ENCODE measurements at regions not wholly inside any gene's neighbourhood (a gene's known extent, or its start where the extent isn't known, plus 50 kb on each side); places are given as distances from the start of the nearest gene placed in this dataset.

- no peak overlapping the region for H2BK120ac ChIP-seq (ENCODE audit: low read depth, low read length)
- WGBS: 94% methylated on average over 4 of the region's 4 CpGs
- H3K4ac ChIP-seq (ENCODE audit: low read depth in 1 of 2, low read length in 2 of 2): no peak overlapping the region
- no peak overlapping the region for H3K9ac ChIP-seq (ENCODE audit: low read length)
- H3K36me3 ChIP-seq (ENCODE audit: control insufficient read depth in 1 of 2, insufficient read depth in 2 of 2, low read depth in 1 of 2, low read length in 2 of 2): no peaks in the 10 kb centered on the region
- no peaks in the 10 kb centered on the region for H3K4me1 ChIP-seq (ENCODE audit: control insufficient read depth, insufficient read depth, low read depth, low read length)
- H4K8ac ChIP-seq (ENCODE audit: low read length): no peak overlapping the region
- H3K27ac ChIP-seq (ENCODE audit: low read length, poor library complexity, severe bottlenecking): no peak overlapping the region
- H3K4me3 ChIP-seq (ENCODE audit: insufficient read depth in 1 of 2, low read depth in 1 of 2, low read length in 2 of 2): no peak overlapping the region
- H3K18ac ChIP-seq (ENCODE audit: low read depth in 1 of 2, low read length in 2 of 2): no peak overlapping the region
- no peak overlapping the region for H2AFZ ChIP-seq (ENCODE audit: low read depth, low read length)
- no peak overlapping the region for H3K14ac ChIP-seq (ENCODE audit: low read length in 2 of 2)
- no peak overlapping the region for H2BK15ac ChIP-seq (ENCODE audit: low read depth, poor library complexity, severe bottlenecking)
- H3K23ac ChIP-seq (ENCODE audit: low read length in 2 of 2): no peak overlapping the region
- no peak for DNase-seq
- H3K9me3 ChIP-seq (ENCODE audit: control insufficient read depth, low read length): no peaks in the 10 kb centered on the region
- H2BK12ac ChIP-seq (ENCODE audit: low read length in 2 of 2): no peak overlapping the region
- H3K27me3 ChIP-seq (ENCODE audit: control insufficient read depth in 1 of 2, insufficient read depth in 1 of 2, low read length in 2 of 2): no peaks in the 10 kb centered on the region
- H3K79me1 ChIP-seq (replicated peaks; ENCODE audit: low read length, poor library complexity, severe bottlenecking): no peaks in the 10 kb centered on the region
- H2BK5ac ChIP-seq (ENCODE audit: low read depth, low read length, poor library complexity, severe bottlenecking): no peak overlapping the region
- H3K4me2 ChIP-seq (ENCODE audit: low read length, poor library complexity, severe bottlenecking): no peak overlapping the region
- H4K91ac ChIP-seq (ENCODE audit: low read length): no peak overlapping the region
- H2AK5ac ChIP-seq (ENCODE audit: low read length, severe bottlenecking): no peak overlapping the region
Observed at GRCh38 chr4:20095805-20096541, 155.7 kb upstream of the SLIT2 start.

- Histone ChIP-seq H3K4me1 (ENCODE audit: control insufficient read depth, insufficient read depth, low read depth, low read length) (no peaks in the 10 kb centered on the region), H3K23ac (ENCODE audit: low read length in 2 of 2) (no peak overlapping the region), H2BK15ac (ENCODE audit: low read depth, poor library complexity, severe bottlenecking) (no peak overlapping the region), H3K36me3 (ENCODE audit: control insufficient read depth in 1 of 2, insufficient read depth in 2 of 2, low read depth in 1 of 2, low read length in 2 of 2) (no peaks in the 10 kb centered on the region), H3K9ac (ENCODE audit: low read length) (no peak overlapping the region), H3K18ac (ENCODE audit: low read depth in 1 of 2, low read length in 2 of 2) (no peak overlapping the region), H3K9me3 (ENCODE audit: control insufficient read depth, low read length) (no peaks in the 10 kb centered on the region), H4K91ac (ENCODE audit: low read length) (no peak overlapping the region), H2AFZ (ENCODE audit: low read depth, low read length) (no peak overlapping the region), H2BK12ac (ENCODE audit: low read length in 2 of 2) (no peak overlapping the region), H3K4me3 (ENCODE audit: insufficient read depth in 1 of 2, low read depth in 1 of 2, low read length in 2 of 2) (no peak overlapping the region), H2AK5ac (ENCODE audit: low read length, severe bottlenecking) (no peak overlapping the region), H3K79me1 (replicated peaks; ENCODE audit: low read length, poor library complexity, severe bottlenecking) (no peaks in the 10 kb centered on the region), H3K27me3 (ENCODE audit: control insufficient read depth in 1 of 2, insufficient read depth in 1 of 2, low read length in 2 of 2) (no peaks in the 10 kb centered on the region), H4K8ac (ENCODE audit: low read length) (no peak overlapping the region), H2BK120ac (ENCODE audit: low read depth, low read length) (no peak overlapping the region), H3K4me2 (ENCODE audit: low read length, poor library complexity, severe bottlenecking) (no peak overlapping the region), H3K27ac (ENCODE audit: low read length, poor library complexity, severe bottlenecking) (no peak overlapping the region), H2BK5ac (ENCODE audit: low read depth, low read length, poor library complexity, severe bottlenecking) (no peak overlapping the region), H3K14ac (ENCODE audit: low read length in 2 of 2) (no peak overlapping the region), H3K4ac (ENCODE audit: low read depth in 1 of 2, low read length in 2 of 2) (no peak overlapping the region)
- DNase-seq: no peak
- no CpG with 5 or more reads among the region's 1 CpG for WGBS
Observed at GRCh38 chr4:20091781-20092180, 159.9 kb upstream of the SLIT2 start.

DNA sequence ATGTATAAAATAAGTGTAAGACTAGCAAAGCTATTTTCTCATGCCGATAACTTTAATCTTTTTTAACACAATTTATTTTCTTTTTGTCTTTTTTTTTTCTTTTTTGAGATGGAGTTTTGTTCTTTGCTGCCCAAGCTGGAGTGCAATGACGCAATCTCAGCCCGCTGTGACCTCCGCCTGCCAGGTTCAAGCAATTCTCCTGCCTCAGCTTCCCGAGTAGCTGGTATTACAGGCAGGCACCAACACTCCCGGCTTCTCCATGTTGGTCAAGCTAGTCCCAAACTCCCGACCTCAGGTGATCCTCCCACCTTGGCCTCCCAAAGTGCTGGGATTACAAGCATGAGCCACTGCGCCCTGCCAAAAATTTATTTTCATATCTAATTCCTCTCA, 164.2 kb upstream of the SLIT2 start:
- Histone ChIP-seq H3K4me2 (ENCODE audit: low read length, poor library complexity, severe bottlenecking) (no peak overlapping the region), H3K14ac (ENCODE audit: low read length in 2 of 2) (no peak overlapping the region), H3K27ac (ENCODE audit: low read length, poor library complexity, severe bottlenecking) (no peak overlapping the region), H3K27me3 (ENCODE audit: control insufficient read depth in 1 of 2, insufficient read depth in 1 of 2, low read length in 2 of 2) (no peaks in the 10 kb centered on the region), H3K4me1 (ENCODE audit: control insufficient read depth, insufficient read depth, low read depth, low read length) (no peaks in the 10 kb centered on the region), H2BK15ac (ENCODE audit: low read depth, poor library complexity, severe bottlenecking) (no peak overlapping the region), H2AFZ (ENCODE audit: low read depth, low read length) (no peak overlapping the region), H3K23ac (ENCODE audit: low read length in 2 of 2) (no peak overlapping the region), H3K36me3 (ENCODE audit: control insufficient read depth in 1 of 2, insufficient read depth in 2 of 2, low read depth in 1 of 2, low read length in 2 of 2) (no peaks in the 10 kb centered on the region), H2BK5ac (ENCODE audit: low read depth, low read length, poor library complexity, severe bottlenecking) (no peak overlapping the region), H3K9me3 (ENCODE audit: control insufficient read depth, low read length) (no peaks in the 10 kb centered on the region), H4K8ac (ENCODE audit: low read length) (no peak overlapping the region), H3K4ac (ENCODE audit: low read depth in 1 of 2, low read length in 2 of 2) (no peak overlapping the region), H2BK12ac (ENCODE audit: low read length in 2 of 2) (no peak overlapping the region), H2AK5ac (ENCODE audit: low read length, severe bottlenecking) (no peak overlapping the region), H4K91ac (ENCODE audit: low read length) (no peak overlapping the region), H3K18ac (ENCODE audit: low read depth in 1 of 2, low read length in 2 of 2) (no peak overlapping the region), H3K4me3 (ENCODE audit: insufficient read depth in 1 of 2, low read depth in 1 of 2, low read length in 2 of 2) (no peak overlapping the region), H3K79me1 (replicated peaks; ENCODE audit: low read length, poor library complexity, severe bottlenecking) (no peaks in the 10 kb centered on the region), H3K9ac (ENCODE audit: low read length) (no peak overlapping the region), H2BK120ac (ENCODE audit: low read depth, low read length) (no peak overlapping the region)
- DNase-seq: no peak
- WGBS: 96% methylated on average over 7 of the region's 8 CpGs

- Histone ChIP-seq H3K4ac (ENCODE audit: low read depth in 1 of 2, low read length in 2 of 2) (no peak overlapping the region), H4K8ac (ENCODE audit: low read length) (peak overlapping the region; percentile 19), H3K27ac (ENCODE audit: low read length, poor library complexity, severe bottlenecking) (no peak overlapping the region)
Observed at GRCh38 chr4:20086799-20087521, 164.7 kb upstream of the SLIT2 start.

More at GRCh38 chr4:20086799-20087521, 164.7 kb upstream of the SLIT2 start:
- Histone ChIP-seq H2BK12ac (ENCODE audit: low read length in 2 of 2) (no peak overlapping the region), H3K9ac (ENCODE audit: low read length) (no peak overlapping the region), H3K4me2 (ENCODE audit: low read length, poor library complexity, severe bottlenecking) (no peak overlapping the region), H2AFZ (ENCODE audit: low read depth, low read length) (no peak overlapping the region), H4K91ac (ENCODE audit: low read length) (no peak overlapping the region), H3K14ac (ENCODE audit: low read length in 2 of 2) (no peak overlapping the region), H2BK5ac (ENCODE audit: low read depth, low read length, poor library complexity, severe bottlenecking) (no peak overlapping the region), H3K4me1 (ENCODE audit: control insufficient read depth, insufficient read depth, low read depth, low read length) (no peaks in the 10 kb centered on the region), H3K79me1 (replicated peaks; ENCODE audit: low read length, poor library complexity, severe bottlenecking) (no peaks in the 10 kb centered on the region), H2AK5ac (ENCODE audit: low read length, severe bottlenecking) (no peak overlapping the region), H3K18ac (ENCODE audit: low read depth in 1 of 2, low read length in 2 of 2) (no peak overlapping the region), H2BK120ac (ENCODE audit: low read depth, low read length) (no peak overlapping the region), H3K9me3 (ENCODE audit: control insufficient read depth, low read length) (no peaks in the 10 kb centered on the region), H3K23ac (ENCODE audit: low read length in 2 of 2) (no peak overlapping the region), H3K36me3 (ENCODE audit: control insufficient read depth in 1 of 2, insufficient read depth in 2 of 2, low read depth in 1 of 2, low read length in 2 of 2) (no peaks in the 10 kb centered on the region), H3K27me3 (ENCODE audit: control insufficient read depth in 1 of 2, insufficient read depth in 1 of 2, low read length in 2 of 2) (no peaks in the 10 kb centered on the region), H3K4me3 (ENCODE audit: insufficient read depth in 1 of 2, low read depth in 1 of 2, low read length in 2 of 2) (no peak overlapping the region), H2BK15ac (ENCODE audit: low read depth, poor library complexity, severe bottlenecking) (no peak overlapping the region)
- 84% methylated on average over 4 of the region's 6 CpGs for WGBS
- DNase-seq: no peak

Measured in mesenchymal stem cell (in vitro differentiated cells and primary cell).